Lower leg skin (tissue), 3 donors: ENCODE measurements at regions not wholly inside any gene's neighbourhood (a gene's known extent, or its start where the extent isn't known, plus 50 kb on each side); places are given as distances from the start of the nearest gene placed in this dataset.

Source experiments
- POLR2A ChIP-seq, 2 donors: fragments of 450-650 bp; IDR thresholded peaks; one replicate each; pipeline ENCODE4 v1.6.1; 2016 to 2017; ENCODE audit warnings: antibody characterized with exemption in 2 of 2, mild to moderate bottlenecking in 1 of 2, moderate library complexity in 1 of 2
- TF ChIP-seq, protein P1 (sequence below), 3 donors: fragments of 450-650 bp; IDR thresholded peaks; one replicate each; pipeline ENCODE4 v1.5.1; 2016; ENCODE audit warnings: antibody characterized with exemption in 3 of 3, mild to moderate bottlenecking in 3 of 3, moderate library complexity in 2 of 3

- TF ChIP-seq, protein P1, sequence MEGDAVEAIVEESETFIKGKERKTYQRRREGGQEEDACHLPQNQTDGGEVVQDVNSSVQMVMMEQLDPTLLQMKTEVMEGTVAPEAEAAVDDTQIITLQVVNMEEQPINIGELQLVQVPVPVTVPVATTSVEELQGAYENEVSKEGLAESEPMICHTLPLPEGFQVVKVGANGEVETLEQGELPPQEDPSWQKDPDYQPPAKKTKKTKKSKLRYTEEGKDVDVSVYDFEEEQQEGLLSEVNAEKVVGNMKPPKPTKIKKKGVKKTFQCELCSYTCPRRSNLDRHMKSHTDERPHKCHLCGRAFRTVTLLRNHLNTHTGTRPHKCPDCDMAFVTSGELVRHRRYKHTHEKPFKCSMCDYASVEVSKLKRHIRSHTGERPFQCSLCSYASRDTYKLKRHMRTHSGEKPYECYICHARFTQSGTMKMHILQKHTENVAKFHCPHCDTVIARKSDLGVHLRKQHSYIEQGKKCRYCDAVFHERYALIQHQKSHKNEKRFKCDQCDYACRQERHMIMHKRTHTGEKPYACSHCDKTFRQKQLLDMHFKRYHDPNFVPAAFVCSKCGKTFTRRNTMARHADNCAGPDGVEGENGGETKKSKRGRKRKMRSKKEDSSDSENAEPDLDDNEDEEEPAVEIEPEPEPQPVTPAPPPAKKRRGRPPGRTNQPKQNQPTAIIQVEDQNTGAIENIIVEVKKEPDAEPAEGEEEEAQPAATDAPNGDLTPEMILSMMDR (IDR thresholded peaks at IDR 0.05): no peak
- TF ChIP-seq POLR2A (IDR thresholded peaks at IDR 0.05): no peak
Measured at GRCh38 chr2:16198166-16198912, 258.0 kb downstream of the MYCN start.
